Ramos (cell line): ENCODE measurements at regions not wholly inside any gene's neighbourhood (a gene's known extent, or its start where the extent isn't known, plus 50 kb on each side); places are given as distances from the start of the nearest gene placed in this dataset.

ENCODE experiments used
- in situ Hi-C: fragments of 300-500 bp; cut with MboI; formaldehyde crosslinking; loops from one replicate; pipeline ENCODE4 v1.14.3; 2022; ENCODE audit warnings: low sequenced_read_pairs; ENCODE audit not compliant: unreplicated experiment

DNA sequence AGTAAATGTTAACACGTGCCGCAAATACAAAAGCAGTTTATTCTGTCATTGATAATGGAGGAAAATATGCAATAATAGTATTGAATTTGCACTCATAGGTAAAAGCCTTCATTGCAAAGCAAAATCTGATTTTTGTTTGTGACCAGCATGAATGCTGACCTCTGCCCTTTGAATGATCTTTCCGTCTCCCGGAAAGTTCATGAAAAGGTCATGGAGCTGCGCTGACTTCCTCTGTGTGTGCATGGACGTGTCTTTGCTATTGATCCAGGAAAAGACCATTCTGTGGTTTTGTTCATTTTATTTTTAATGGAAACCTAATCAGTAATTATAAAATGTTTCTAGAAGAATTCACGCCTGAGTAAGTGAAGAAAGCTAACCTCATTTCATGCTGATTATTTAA, 320.0 kb downstream of the MTX2 start:
- in situ Hi-C loops = no loop called here

DNA sequence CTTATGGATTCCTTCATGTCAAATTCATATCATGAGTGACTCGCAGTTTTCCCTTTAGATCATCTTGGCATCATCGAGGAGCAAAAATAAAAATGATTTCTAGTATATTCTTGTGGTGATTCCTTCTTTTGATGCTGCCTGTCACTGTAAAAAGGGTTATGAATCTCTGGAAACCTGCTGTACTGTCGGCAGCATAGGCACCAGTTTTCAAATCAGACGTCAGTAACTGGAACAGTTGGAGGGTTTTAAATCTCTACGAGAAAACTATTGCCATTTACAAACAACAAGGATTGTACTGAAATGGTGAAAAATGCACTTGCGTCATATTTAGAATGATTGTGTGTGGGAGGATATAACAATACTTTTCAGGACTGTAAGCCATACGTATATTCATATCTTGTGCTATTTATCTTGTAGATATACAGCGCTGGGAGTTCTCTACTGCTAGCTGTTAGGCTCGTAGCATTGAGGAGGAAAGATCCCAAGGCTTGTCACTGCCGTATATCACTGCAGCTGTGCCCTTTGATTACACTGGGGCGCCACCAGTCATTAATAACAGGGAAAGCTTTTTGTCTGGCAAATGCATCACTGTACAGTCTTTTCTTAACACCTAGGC, 320.7 kb downstream of the MTX2 start:
- in situ Hi-C loops = no loop called here

- in situ Hi-C loops = no loop called here
Measured at GRCh38 chr2:176592216-176592615, 323.0 kb downstream of the MTX2 start.

DNA sequence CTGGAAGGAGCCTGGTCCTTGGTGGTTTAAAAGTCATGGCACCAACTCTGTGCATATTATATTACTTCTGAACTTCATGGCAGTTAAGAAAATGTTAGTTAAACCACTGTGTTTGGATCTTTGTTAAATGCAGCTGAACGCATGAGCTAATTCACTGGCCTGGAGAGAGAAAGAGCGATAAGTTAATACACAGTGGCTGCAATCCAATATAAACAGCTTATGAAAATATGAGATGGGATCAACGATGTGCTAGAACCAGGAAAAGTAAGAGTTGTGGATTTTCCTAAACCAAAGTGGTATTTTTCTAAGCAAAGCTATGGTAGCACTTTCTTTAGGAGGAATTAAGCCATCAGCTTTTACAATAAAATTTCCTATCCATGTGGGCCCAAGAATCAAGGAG, 326.7 kb downstream of the MTX2 start:
- in situ Hi-C loops = no loop called here

- in situ Hi-C loops = no loop called here
Measured at GRCh38 chr2:176597916-176598315, 328.7 kb downstream of the MTX2 start.

DNA sequence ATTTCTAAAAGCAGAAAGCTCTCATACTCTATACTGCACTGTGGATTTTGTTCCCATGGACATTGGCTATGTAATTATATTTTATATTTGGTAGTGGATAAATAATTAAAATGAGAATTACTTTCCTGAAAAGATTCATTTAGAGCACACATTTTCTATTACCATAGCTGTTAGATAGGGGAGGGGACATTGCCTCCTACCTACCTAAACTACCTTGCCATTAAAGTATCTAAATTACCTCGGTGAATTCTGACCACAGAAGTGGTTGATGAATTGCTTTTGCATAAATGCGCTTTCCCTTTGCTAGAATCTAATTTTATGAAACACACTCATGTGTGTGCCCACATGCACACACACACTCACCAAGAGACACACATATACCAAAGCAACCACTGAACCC, 329.1 kb downstream of the MTX2 start:
- in situ Hi-C loops = no loop called here

- in situ Hi-C loops = no loop called here
Measured at GRCh38 chr2:176599796-176600485, 330.7 kb downstream of the MTX2 start.

DNA sequence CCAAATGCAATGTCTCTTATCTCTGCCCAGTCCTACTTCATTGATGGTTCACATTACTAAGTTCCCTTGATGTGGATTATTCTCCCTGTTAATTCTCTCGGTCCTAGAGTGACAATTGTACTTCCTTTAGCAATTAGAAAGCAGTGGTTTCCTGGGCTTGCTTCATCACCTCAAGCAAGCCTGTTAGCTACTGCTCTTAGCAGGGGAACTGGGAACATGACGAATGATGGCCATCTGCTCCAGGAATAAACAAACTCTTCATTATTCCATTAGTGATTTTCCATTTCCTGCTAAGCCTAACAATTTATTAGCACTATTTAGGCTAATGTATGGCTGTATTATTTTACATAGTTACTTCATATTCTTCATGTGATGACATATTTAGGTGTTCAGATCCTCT, 331.8 kb downstream of the MTX2 start:
- in situ Hi-C loops = no loop called here

- in situ Hi-C loops = no loop called here
Measured at GRCh38 chr2:176612036-176612435, 342.8 kb downstream of the MTX2 start.

DNA sequence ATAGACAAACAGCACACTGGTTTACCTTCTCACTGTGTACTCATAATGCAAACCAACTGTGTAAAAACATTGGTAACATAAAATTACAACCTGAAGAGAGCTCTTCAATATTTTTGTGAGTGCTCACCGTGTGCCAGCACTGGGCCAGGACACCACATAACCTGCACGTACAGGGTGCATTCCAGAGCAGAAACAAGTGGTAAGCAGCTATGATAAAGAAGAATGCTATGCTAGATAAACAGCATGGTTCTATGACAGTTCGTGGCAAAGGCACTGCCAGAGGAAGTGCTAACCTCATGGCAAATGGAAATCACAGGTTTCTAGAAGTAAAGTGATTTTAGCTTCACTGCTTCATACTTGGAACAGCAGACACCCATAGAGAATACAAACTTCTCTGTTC, 343.5 kb downstream of the MTX2 start:
- in situ Hi-C loops = no loop called here

GRCh38 chr2:176613323-176613987, 344.2 kb downstream of the MTX2 start:
- in situ Hi-C loops = no loop called here

GRCh38 chr2:176614049-176614448, 344.8 kb downstream of the MTX2 start:
- in situ Hi-C loops = no loop called here

DNA sequence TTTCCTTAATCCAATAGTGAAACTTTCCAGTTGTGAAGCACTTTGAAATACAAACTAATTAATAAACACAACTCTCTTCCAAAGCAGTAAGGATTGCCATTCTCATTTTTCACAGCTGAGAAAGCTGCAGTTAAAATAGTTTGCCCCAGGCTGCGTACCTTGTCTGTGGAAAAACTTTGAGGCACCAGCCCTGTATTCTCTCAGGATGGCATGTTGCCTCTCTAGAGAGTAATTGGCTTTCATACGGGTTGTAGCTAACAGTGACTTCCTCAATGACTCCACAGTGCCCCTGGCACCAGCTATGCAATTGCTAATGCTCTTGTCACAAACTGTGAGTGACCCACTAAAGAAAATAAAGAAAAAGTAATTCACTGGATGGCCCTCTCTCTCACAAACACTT, 345.7 kb downstream of the MTX2 start:
- in situ Hi-C loops = no loop called here

DNA sequence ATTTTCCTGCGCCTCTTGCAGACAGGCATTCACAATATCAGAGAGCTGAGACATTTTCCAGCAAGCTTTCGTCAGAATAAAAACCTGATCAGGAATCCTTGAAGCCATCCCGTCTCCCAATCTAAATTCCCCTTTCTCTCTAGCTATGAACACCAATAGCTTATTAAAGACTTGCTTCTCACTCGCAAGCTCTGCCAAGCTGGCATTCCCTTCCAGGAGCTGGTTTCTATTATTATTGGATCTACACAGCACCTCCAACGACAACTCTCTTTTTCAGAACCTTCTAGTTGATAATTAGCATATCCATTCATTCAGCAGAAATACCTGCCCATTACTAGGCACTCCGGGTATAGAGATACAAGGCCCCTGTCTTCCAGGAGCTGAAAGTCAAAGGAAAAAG, 350.3 kb downstream of the MTX2 start:
- in situ Hi-C loops = no loop called here

- in situ Hi-C loops = no loop called here
Measured at GRCh38 chr2:176621350-176621749, 352.1 kb downstream of the MTX2 start.

GRCh38 chr2:176622792-176623191, 353.6 kb downstream of the MTX2 start:
- in situ Hi-C loops = no loop called here

DNA sequence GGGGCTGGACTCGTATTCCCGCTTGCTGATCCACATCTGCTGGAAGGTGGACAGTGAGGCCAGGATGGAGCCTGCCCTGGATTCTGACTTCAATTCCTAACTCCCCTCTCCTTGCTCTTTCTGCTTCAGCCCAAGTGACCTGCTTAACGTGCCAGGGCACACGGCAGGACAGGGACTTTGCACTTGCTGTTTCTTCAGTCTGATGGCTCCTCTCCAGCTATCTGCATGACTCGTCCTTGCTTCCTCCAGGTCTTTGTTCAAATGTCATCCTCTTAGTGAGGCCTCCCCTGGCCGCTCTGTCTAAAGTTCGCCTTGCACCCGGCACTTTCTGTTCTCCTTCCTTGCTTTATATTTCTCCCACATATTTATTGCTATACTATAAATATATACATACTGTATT, 357.6 kb downstream of the MTX2 start:
- in situ Hi-C loops = no loop called here

GRCh38 chr2:176628438-176628837, 359.2 kb downstream of the MTX2 start:
- in situ Hi-C loops = no loop called here

- in situ Hi-C loops = no loop called here
Measured at GRCh38 chr2:176633754-176634153, 364.5 kb downstream of the MTX2 start.

GRCh38 chr2:176636401-176636800, 367.2 kb downstream of the MTX2 start:
- in situ Hi-C loops = no loop called here

DNA sequence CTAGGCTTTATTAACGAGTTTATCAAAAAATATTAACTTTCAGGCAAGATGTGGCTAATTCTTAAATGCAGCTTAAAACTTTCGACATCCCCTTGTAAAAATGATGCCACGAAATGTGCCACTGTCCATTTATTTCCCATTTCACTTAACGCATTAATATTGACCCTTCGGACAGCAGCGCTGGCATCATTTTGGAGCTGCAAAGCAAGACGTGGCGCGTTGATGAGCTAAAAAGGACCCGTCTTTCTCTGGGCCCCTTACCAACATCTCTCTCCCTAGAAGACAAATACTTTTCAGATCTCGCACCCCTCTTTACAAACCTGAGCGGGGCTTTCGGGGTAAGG, 367.9 kb downstream of the MTX2 start:
- in situ Hi-C loops = no loop called here
